ENCODE measurements at regions not wholly inside any gene's neighbourhood (a gene's known extent, or its start where the extent isn't known, plus 50 kb on each side); places are given as distances from the start of the nearest gene placed in this dataset.

GRCh38 chr9:129500161-129500862 is 120.6 kb downstream of the C9orf50 start:
- peaks cover 0 to 55% (median 45%) of the 10 kb centered on the region in 12 donors for H3K4me1 ChIP-seq
- no peaks in the 10 kb centered on the region for H3K27me3 ChIP-seq
- 68 to 78% (median 69%) methylated on average over 18 of the region's 18 CpGs for WGBS, 4 donors
- DNase-seq (peak in 2 of 5 donors; percentile 36 to 40), ATAC-seq (no peak)
- TF ChIP-seq, protein P1, sequence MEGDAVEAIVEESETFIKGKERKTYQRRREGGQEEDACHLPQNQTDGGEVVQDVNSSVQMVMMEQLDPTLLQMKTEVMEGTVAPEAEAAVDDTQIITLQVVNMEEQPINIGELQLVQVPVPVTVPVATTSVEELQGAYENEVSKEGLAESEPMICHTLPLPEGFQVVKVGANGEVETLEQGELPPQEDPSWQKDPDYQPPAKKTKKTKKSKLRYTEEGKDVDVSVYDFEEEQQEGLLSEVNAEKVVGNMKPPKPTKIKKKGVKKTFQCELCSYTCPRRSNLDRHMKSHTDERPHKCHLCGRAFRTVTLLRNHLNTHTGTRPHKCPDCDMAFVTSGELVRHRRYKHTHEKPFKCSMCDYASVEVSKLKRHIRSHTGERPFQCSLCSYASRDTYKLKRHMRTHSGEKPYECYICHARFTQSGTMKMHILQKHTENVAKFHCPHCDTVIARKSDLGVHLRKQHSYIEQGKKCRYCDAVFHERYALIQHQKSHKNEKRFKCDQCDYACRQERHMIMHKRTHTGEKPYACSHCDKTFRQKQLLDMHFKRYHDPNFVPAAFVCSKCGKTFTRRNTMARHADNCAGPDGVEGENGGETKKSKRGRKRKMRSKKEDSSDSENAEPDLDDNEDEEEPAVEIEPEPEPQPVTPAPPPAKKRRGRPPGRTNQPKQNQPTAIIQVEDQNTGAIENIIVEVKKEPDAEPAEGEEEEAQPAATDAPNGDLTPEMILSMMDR (IDR thresholded peaks at IDR 0.05) = no peak
- no peak for TF ChIP-seq POLR2A (IDR thresholded peaks at IDR 0.05)
- intact Hi-C loops (cut with DNase I) = loop anchor here in 5 of 10 donors (5.0 to 10.0 kb wide), 2 partner anchors 47 to 64 kb away; no protein-coding TSS in a partner anchor
- H3K36me3 ChIP-seq = peaks cover 0 to 19% (median 7%) of the 10 kb centered on the region in 9 donors
- peak overlapping the region in 1 of 12 donors; percentile 12 for H3K4me3 ChIP-seq
- H3K27ac ChIP-seq = peak overlapping the region; percentile 30 to 100 (median 96)
- H3K9me3 ChIP-seq = no peaks in the 10 kb centered on the region

GRCh38 chr9:129498451-129499384 is 122.2 kb downstream of the C9orf50 start:
- H3K4me1 ChIP-seq = peaks cover 0 to 69% (median 51%) of the 10 kb centered on the region in 12 donors
- peaks cover 0 to 11% (median 4%) of the 10 kb centered on the region in 9 donors for H3K36me3 ChIP-seq
- DNase-seq (peak in 1 of 5 donors; percentile 50), ATAC-seq (no peak)
- peak overlapping the region in 10 of 12 donors; percentile 49 to 72 (median 64) for H3K4me3 ChIP-seq
- H3K9me3 ChIP-seq = no peaks in the 10 kb centered on the region
- intact Hi-C loops (cut with DNase I) = loop anchor here in 7 of 10 donors (5.0 kb wide), 9 partner anchors 49 to 361 kb away; partner anchors contain the start of gene IER5L (in 3 of the 7)
- TF ChIP-seq POLR2A (IDR thresholded peaks at IDR 0.05) = no peak
- TF ChIP-seq, protein P1 (IDR thresholded peaks at IDR 0.05) = no peak
- no peaks in the 10 kb centered on the region for H3K27me3 ChIP-seq
- WGBS, 4 donors = 72 to 90% (median 82%) methylated on average over 7 of the region's 7 CpGs
- peak overlapping the region; percentile 93 to 100 (median 98) for H3K27ac ChIP-seq

DNA sequence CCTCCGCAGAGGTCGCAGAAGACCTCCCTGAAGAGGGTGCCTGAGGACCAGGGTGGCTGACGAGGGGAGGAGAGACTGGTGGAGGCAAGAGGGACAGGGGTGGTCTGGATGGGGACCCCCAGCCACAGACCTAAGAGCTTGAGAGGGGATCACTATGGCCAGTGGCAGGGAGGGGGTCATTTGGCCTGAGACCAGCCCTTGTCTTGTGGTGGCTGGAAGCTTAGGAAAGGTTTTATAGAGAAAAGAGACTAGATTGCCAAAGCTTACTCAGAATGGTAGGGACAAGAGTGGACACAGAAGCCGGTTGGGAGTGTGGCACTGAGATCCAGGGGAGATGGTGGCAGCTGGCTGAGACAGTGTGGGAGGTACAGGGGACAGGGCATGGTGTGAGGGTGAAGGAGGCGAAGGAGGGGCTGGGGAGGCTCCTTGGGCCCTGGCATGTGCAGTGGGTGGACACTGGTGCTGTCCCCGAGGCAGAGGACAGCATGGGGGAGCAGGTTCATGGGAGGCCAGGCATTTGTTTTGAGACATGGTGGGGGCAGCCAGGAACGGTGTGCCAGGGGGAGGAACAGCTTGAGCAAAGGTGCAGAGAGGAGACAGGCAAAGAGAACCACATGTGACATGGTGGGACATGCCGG is 123.0 kb downstream of the C9orf50 start:
- Histone ChIP-seq H3K9me3 (no peaks in the 10 kb centered on the region), H3K27ac (peak overlapping the region; percentile 93 to 100 (median 98)), H3K27me3 (no peaks in the 10 kb centered on the region), H3K4me1 (peaks cover 0 to 75% (median 51%) of the 10 kb centered on the region in 12 donors), H3K4me3 (peak overlapping the region in 11 of 12 donors; percentile 41 to 72 (median 62)), H3K36me3 (peaks cover 0 to 10% (median 1%) of the 10 kb centered on the region in 9 donors)
- no peak for ATAC-seq
- intact Hi-C loops (cut with DNase I) = loop anchor here in 7 of 10 donors (2.0 to 5.0 kb wide), 14 partner anchors 49 to 361 kb away; partner anchors contain the start of gene IER5L (in 3 of the 7)
- 55 to 60% (median 57%) methylated on average over 8 of the region's 8 CpGs for WGBS, 4 donors
- peak in 2 of 5 donors; percentile 22 to 61 for DNase-seq
- TF ChIP-seq POLR2A (IDR thresholded peaks at IDR 0.05) = no peak
- TF ChIP-seq, protein P1 (IDR thresholded peaks at IDR 0.05) = no peak

Data from heart left ventricle (tissue), 16 donors.